H1 (cell line): ENCODE measurements at regions not wholly inside any gene's neighbourhood (a gene's known extent, or its start where the extent isn't known, plus 50 kb on each side); places are given as distances from the start of the nearest gene placed in this dataset.

Experiments
- CTCF ChIA-PET: fragments of 300-600 bp; sonication (Branson Sonifier 250); formaldehyde crosslinking; loops from one replicate; lab custom pipeline; 2021; ENCODE audit not compliant: partially characterized antibody; lab: Charles Lee
- POLR2A ChIA-PET: fragments of 300-600 bp; sonication (Branson Sonifier 250); formaldehyde crosslinking; loops from one replicate; lab custom pipeline; 2021; ENCODE audit warnings: inconsistent platforms; ENCODE audit not compliant: partially characterized antibody; lab: Charles Lee
- DNase-seq, 2 experiments: peaks; one replicate each; pipeline versions ENCODE4 v3.0.0 to v3.0.0-alpha.2; 2010 to 2022; ENCODE audit warnings: low spot score in 2 of 2, low read depth in 1 of 2, mixed read lengths in 1 of 2
- FAIRE-seq: peaks from 2 replicates; lab custom pipeline; 2011; peaks lifted over from hg19 to GRCh38; lab: Jason Lieb, UNC
- H2AFZ ChIP-seq: 2 replicates; pipeline ENCODE4 v1.8.1; 2012; ENCODE audit warnings: low read length, inconsistent platforms
- H2AK5ac ChIP-seq: 2 replicates; pipeline ENCODE4 v1.6.1; 2013; ENCODE audit warnings: low read depth, low read length
- H2BK120ac ChIP-seq: replicated peaks from 2 replicates; pipeline ENCODE3; 2013; ENCODE audit warnings: low read depth, low read length, inconsistent platforms
- H2BK12ac ChIP-seq: 2 replicates; pipeline ENCODE4 v1.6.1; 2013; ENCODE audit warnings: low read depth, low read length
- H2BK15ac ChIP-seq: 2 replicates; pipeline ENCODE4 v1.6.1; 2013; ENCODE audit warnings: low read length
- H2BK20ac ChIP-seq: 2 replicates; pipeline ENCODE4 v1.6.1; 2013; ENCODE audit warnings: low read length
- H2BK5ac ChIP-seq: 2 replicates; pipeline ENCODE4 v1.6.1; 2013; ENCODE audit warnings: low read depth, low read length
- H3K14ac ChIP-seq: 2 replicates; pipeline ENCODE4 v1.6.1; 2013; ENCODE audit warnings: inconsistent platforms; ENCODE audit not compliant: insufficient read length
- H3K18ac ChIP-seq: 2 replicates; pipeline ENCODE4 v1.6.1; 2013; ENCODE audit warnings: low read length; ENCODE audit errors: extremely low read depth
- H3K23ac ChIP-seq: 2 replicates; pipeline ENCODE4 v1.6.1; 2013; ENCODE audit warnings: inconsistent platforms; ENCODE audit not compliant: insufficient read length
- H3K23me2 ChIP-seq: 2 replicates; pipeline ENCODE4 v1.6.1; 2013; ENCODE audit warnings: low read depth, low read length
- H3K27ac ChIP-seq: 2 replicates; pipeline ENCODE4 v1.6.1; 2011; ENCODE audit warnings: low read depth, low read length, inconsistent platforms
- H3K27me3 ChIP-seq, 4 experiments: replicated peaks in 1 of 4; 1 replicate in 1 of 4; 2 replicates in 3 of 4; pipeline versions ENCODE4 v1.6.1 to v1.8.1; 2011 to 2013; ENCODE audit warnings: low read length in 3 of 4, mild to moderate bottlenecking in 3 of 4, inconsistent platforms in 2 of 4, mixed read lengths in 2 of 4, moderate library complexity in 1 of 4; ENCODE audit not compliant: control insufficient read depth in 3 of 4, insufficient read depth in 3 of 4; ENCODE audit errors: extremely low read depth in 1 of 4
- H3K36me3 ChIP-seq, 4 experiments: 2 replicates each; pipeline versions ENCODE4 v1.6.1 to v1.8.1; 2011 to 2013; ENCODE audit warnings: mild to moderate bottlenecking in 4 of 4, low read length in 3 of 4, moderate library complexity in 2 of 4, control low read depth in 1 of 4, inconsistent platforms in 1 of 4; ENCODE audit not compliant: insufficient read depth in 4 of 4, control insufficient read depth in 2 of 4
- H3K4ac ChIP-seq: replicated peaks from 2 replicates; pipeline ENCODE3; 2013; ENCODE audit warnings: low read length, low read depth, mixed read lengths, inconsistent platforms; ENCODE audit not compliant: insufficient read length
- H3K4me1 ChIP-seq, 4 experiments: replicated peaks in 1 of 4; 1 replicate in 1 of 4; 2 replicates in 3 of 4; pipeline versions ENCODE4 v1.6.1 to v1.8.1; 2011 to 2013; ENCODE audit warnings: low read length in 3 of 4, inconsistent platforms in 2 of 4, mixed read lengths in 1 of 4; ENCODE audit not compliant: insufficient read depth in 4 of 4, control insufficient read depth in 3 of 4
- H3K4me2 ChIP-seq, 2 experiments: 2 replicates each; pipeline versions ENCODE4 v1.6.1 to v1.8.1; 2011 to 2013; ENCODE audit warnings: low read depth in 2 of 2, low read length in 2 of 2, control low read depth in 1 of 2, inconsistent platforms in 1 of 2, mild to moderate bottlenecking in 1 of 2; ENCODE audit not compliant: insufficient read depth in 1 of 2
- H3K4me3 ChIP-seq, 4 experiments: fragments of 200-600, 300-600 bp in 1 of 4; sonication (generic), shearing (Covaris generic), sonication (Bioruptor Twin) in 1 of 4; 2 replicates each; pipeline versions ENCODE4 v1.5.1 to v1.8.1; 2011 to 2016; ENCODE audit warnings: low read length in 4 of 4, low read depth in 3 of 4, control low read depth in 2 of 4, inconsistent platforms in 2 of 4, mild to moderate bottlenecking in 2 of 4, mixed read lengths in 1 of 4, moderate library complexity in 1 of 4; ENCODE audit not compliant: insufficient read depth in 2 of 4; ENCODE audit errors: extremely low read depth in 1 of 4
- H3K56ac ChIP-seq: replicated peaks from 2 replicates; pipeline ENCODE3; 2013; ENCODE audit warnings: low read depth, mild to moderate bottlenecking, mixed read lengths, low read length, inconsistent platforms; ENCODE audit not compliant: insufficient read length
- H3K79me1 ChIP-seq: 2 replicates; pipeline ENCODE4 v1.6.1; 2013; ENCODE audit warnings: low read depth, low read length, control low read depth
- H3K79me2 ChIP-seq, 2 experiments: 2 replicates each; pipeline versions ENCODE4 v1.6.1 to v1.8.1; 2012 to 2013; ENCODE audit warnings: low read length in 2 of 2, mild to moderate bottlenecking in 2 of 2, inconsistent platforms in 1 of 2; ENCODE audit not compliant: insufficient read depth in 2 of 2, control insufficient read depth in 1 of 2
- H3K9ac ChIP-seq, 4 experiments: replicated peaks in 1 of 4; 1 replicate in 1 of 4; 2 replicates in 3 of 4; pipeline versions ENCODE4 v1.6.1 to v1.8.1; 2011 to 2013; ENCODE audit warnings: low read depth in 3 of 4, low read length in 3 of 4, control low read depth in 2 of 4, mild to moderate bottlenecking in 2 of 4, moderate library complexity in 2 of 4, inconsistent platforms in 1 of 4; ENCODE audit errors: extremely low read depth in 1 of 4
- H3K9me3 ChIP-seq, 2 experiments: 2 replicates each; pipeline versions ENCODE4 v1.6.1 to v1.8.1; 2012 to 2013; ENCODE audit warnings: mild to moderate bottlenecking in 2 of 2, moderate library complexity in 2 of 2, control low read depth in 1 of 2, inconsistent platforms in 1 of 2, low read depth in 1 of 2, low read length in 1 of 2, mixed read lengths in 1 of 2; ENCODE audit not compliant: insufficient read depth in 2 of 2
- H4K20me1 ChIP-seq, 2 experiments: replicated peaks in 1 of 2; 2 replicates each; pipeline versions ENCODE3 to v1.8.1; 2011 to 2013; ENCODE audit warnings: inconsistent platforms in 2 of 2, low read length in 2 of 2, mild to moderate bottlenecking in 1 of 2; ENCODE audit not compliant: insufficient read depth in 2 of 2, control insufficient read depth in 1 of 2
- H4K5ac ChIP-seq: 2 replicates; pipeline ENCODE4 v1.6.1; 2013; ENCODE audit warnings: low read length, low read depth, mixed read lengths, inconsistent platforms; ENCODE audit not compliant: insufficient read length
- H4K8ac ChIP-seq: 2 replicates; pipeline ENCODE4 v1.8.0; 2013; ENCODE audit warnings: mild to moderate bottlenecking, moderate library complexity, low read length, inconsistent platforms; ENCODE audit not compliant: insufficient read depth; ENCODE audit errors: extremely low read depth
- H4K91ac ChIP-seq: replicated peaks from 2 replicates; pipeline ENCODE3; 2013; ENCODE audit warnings: low read length, mixed read lengths, inconsistent platforms; ENCODE audit not compliant: insufficient read length
- HDAC6 ChIP-seq: IDR thresholded peaks from one replicate; pipeline ENCODE4 v1.7.1; 2012; ENCODE audit warnings: low read depth, mild to moderate bottlenecking, inconsistent platforms, low read length, moderate library complexity
- JUN ChIP-seq: IDR thresholded peaks from 2 replicates; pipeline ENCODE4 v1.6.1; 2011; ENCODE audit warnings: low read depth, mild to moderate bottlenecking, improper control_type of control experiment, low read length
- SP2 ChIP-seq: IDR thresholded peaks from 2 replicates; pipeline ENCODE4 v1.6.1; 2012; ENCODE audit warnings: mild to moderate bottlenecking, low read length, inconsistent platforms
- SP4 ChIP-seq: IDR thresholded peaks from 2 replicates; pipeline ENCODE4 v1.6.1; 2012; ENCODE audit warnings: low read length, inconsistent platforms
- ZNF274 ChIP-seq: IDR thresholded peaks from 2 replicates; pipeline ENCODE4 v1.7.0; 2012; ENCODE audit warnings: low read length, borderline replicate concordance; ENCODE audit errors: extremely low read depth
- WGBS, 2 experiments: shearing (Covaris generic) in 1 of 2; methylation state at CpG; one replicate each; pipeline versions ENCODE4 v1.1.6 to v1.1.7; 2013 to 2015; ENCODE audit warnings: low lambda C conversion rate in 2 of 2, mixed read lengths in 2 of 2, inconsistent platforms in 1 of 2, low coverage in 1 of 2, missing lambda C conversion rate in 1 of 2; ENCODE audit not compliant: insufficient replicate concordance in 2 of 2, insufficient coverage in 1 of 2, insufficient read length in 1 of 2; ENCODE audit errors: extremely low coverage in 1 of 2, missing lambda C conversion rate in 1 of 2; 5-methylcytosine and 5-hydroxymethylcytosine counted together

DNA sequence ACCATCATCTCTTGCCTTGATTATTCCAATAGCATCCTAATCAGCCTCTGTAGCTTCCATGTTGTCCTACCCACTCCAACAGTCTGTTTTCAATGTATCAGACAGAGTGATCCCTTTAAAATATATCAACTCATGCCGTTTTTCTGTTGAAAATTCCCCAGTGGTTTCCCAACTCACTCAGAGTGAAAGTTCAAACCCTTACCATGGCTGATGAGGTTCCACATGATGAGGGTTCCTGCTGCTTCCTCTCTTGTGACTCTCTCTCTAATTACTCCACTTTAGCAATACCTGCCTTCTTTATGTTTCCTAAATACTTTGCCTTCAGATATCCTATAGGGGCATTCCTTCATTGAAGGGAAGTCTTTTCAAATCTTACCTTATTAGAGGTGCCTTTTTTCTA is 334.7 kb downstream of the PPP1R2C start:
- no peak overlapping the region for H4K91ac ChIP-seq
- ChIA-PET POLR2A (no interaction called here), CTCF (no interaction called here)

More for the DNA sequence above, 334.7 kb downstream of the PPP1R2C start:
- no peak overlapping the region for H3K18ac ChIP-seq
- H2AK5ac ChIP-seq, result no peak overlapping the region
- no peak overlapping the region for H3K27ac ChIP-seq
- no peak overlapping the region for H3K4ac ChIP-seq
- H2BK20ac ChIP-seq, result no peak overlapping the region
- TF ChIP-seq HDAC6 (no peak), SP4 (no peak), JUN (no peak), ZNF274 (no peak), SP2 (no peak)
- H3K36me3 ChIP-seq, result no peaks in the 10 kb centered on the region
- H2BK15ac ChIP-seq, result no peak overlapping the region
- no peaks in the 10 kb centered on the region for H3K23me2 ChIP-seq
- H3K27me3 ChIP-seq, result no peaks in the 10 kb centered on the region
- DNase-seq (no peak), FAIRE-seq (no peak)
- no peak overlapping the region for H2BK5ac ChIP-seq
- no peaks in the 10 kb centered on the region for H3K9me3 ChIP-seq
- 85% methylated on average over 1 of the region's 1 CpG; no CpG with 5 or more reads in 1 of the 2 experiments for WGBS, 2 experiments
- no peaks in the 10 kb centered on the region for H3K79me2 ChIP-seq
- H3K9ac ChIP-seq, result no peak overlapping the region
- H3K23ac ChIP-seq, result no peak overlapping the region
- no peak overlapping the region for H2AFZ ChIP-seq
- no peaks in the 10 kb centered on the region for H4K20me1 ChIP-seq
- no peaks in the 10 kb centered on the region for H3K4me1 ChIP-seq
- H2BK120ac ChIP-seq, result no peak overlapping the region
- no peak overlapping the region for H4K5ac ChIP-seq
- H3K4me2 ChIP-seq, result no peak overlapping the region
- H4K8ac ChIP-seq, result no peak overlapping the region
- H3K56ac ChIP-seq, result no peak overlapping the region
- no peak overlapping the region for H3K14ac ChIP-seq
- H3K79me1 ChIP-seq, result no peaks in the 10 kb centered on the region
- no peak overlapping the region for H3K4me3 ChIP-seq
- H2BK12ac ChIP-seq, result no peak overlapping the region
